ENCODE measurements at regions not wholly inside any gene's neighbourhood (a gene's known extent, or its start where the extent isn't known, plus 50 kb on each side); places are given as distances from the start of the nearest gene placed in this dataset.

DNA sequence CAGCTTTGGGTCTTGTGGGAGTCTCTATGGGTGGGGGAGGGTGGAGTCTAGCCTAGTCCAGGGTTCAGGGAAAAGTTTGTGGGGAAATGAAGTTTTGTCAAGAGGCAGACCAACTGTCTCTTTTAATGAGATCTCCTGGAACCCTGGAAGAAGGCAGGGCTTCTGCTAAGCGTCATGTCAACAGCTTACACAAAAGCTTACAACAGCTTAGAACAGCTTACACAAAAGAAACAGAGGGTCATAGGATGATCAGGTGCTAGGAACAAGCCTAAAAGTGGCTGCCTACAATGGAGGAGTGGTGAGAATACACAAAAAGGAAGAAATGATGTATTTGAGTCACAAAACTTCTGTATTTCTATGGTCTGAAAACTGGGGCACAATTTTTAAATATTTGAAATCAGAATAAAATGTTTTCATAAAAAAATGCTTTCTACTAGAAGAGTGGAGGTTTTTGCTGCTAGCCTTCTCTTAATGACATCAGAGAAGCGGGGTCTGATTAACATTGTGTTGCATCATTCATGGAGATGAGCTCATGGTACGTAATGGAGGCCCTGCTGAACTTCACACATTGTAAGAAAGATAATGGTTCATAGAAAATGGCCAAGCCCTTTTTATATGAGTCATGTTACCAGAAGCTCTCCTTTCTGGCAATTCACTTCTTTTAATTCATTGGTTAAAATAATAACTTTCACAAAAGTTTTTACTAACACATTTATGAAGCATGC, 351.0 kb downstream of the PIK3C3 start:
- Histone ChIP-seq H3K4me3 (no peak overlapping the region), H3K9me3 (no peaks in the 10 kb centered on the region), H3K27ac (no peak overlapping the region), H3K27me3 (no peaks in the 10 kb centered on the region), H3K4me1 (no peaks in the 10 kb centered on the region), H3K36me3 (no peaks in the 10 kb centered on the region)
- no peak for DNase-seq
- peak in 1 of 2 donors; percentile 14 for ATAC-seq (ENCODE audit: low FRiP score in 2 of 2)
- TF ChIP-seq, protein P1, sequence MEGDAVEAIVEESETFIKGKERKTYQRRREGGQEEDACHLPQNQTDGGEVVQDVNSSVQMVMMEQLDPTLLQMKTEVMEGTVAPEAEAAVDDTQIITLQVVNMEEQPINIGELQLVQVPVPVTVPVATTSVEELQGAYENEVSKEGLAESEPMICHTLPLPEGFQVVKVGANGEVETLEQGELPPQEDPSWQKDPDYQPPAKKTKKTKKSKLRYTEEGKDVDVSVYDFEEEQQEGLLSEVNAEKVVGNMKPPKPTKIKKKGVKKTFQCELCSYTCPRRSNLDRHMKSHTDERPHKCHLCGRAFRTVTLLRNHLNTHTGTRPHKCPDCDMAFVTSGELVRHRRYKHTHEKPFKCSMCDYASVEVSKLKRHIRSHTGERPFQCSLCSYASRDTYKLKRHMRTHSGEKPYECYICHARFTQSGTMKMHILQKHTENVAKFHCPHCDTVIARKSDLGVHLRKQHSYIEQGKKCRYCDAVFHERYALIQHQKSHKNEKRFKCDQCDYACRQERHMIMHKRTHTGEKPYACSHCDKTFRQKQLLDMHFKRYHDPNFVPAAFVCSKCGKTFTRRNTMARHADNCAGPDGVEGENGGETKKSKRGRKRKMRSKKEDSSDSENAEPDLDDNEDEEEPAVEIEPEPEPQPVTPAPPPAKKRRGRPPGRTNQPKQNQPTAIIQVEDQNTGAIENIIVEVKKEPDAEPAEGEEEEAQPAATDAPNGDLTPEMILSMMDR (IDR thresholded peaks at IDR 0.05): no peak
- no peak for TF ChIP-seq EP300 (IDR thresholded peaks at IDR 0.05)
- TF ChIP-seq POLR2AphosphoS5 (IDR thresholded peaks at IDR 0.05): no peak
- TF ChIP-seq POLR2A (IDR thresholded peaks at IDR 0.05): no peak
- 57 to 82% methylated on average over 3 of the region's 3 CpGs for WGBS, 2 donors

DNA sequence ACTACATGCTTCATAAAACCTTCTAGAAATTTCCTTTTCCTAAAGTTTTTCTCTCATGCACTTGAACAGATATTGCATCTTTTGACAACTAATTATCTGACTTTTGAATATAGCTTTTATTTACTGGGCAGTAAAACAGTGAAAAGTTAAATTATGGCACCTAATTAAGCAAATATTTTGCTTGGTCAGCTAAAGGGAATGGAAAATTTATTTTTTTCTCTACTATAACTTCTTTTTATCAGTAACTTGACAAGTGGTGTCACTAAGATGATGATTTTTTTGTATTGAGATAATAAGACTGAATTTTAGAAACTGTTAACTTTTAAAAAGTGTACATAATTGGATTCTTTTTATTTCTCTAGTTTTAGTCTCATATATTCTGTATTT, 351.6 kb downstream of the PIK3C3 start:
- ATAC-seq (ENCODE audit: low FRiP score in 2 of 2): no peak

DNA sequence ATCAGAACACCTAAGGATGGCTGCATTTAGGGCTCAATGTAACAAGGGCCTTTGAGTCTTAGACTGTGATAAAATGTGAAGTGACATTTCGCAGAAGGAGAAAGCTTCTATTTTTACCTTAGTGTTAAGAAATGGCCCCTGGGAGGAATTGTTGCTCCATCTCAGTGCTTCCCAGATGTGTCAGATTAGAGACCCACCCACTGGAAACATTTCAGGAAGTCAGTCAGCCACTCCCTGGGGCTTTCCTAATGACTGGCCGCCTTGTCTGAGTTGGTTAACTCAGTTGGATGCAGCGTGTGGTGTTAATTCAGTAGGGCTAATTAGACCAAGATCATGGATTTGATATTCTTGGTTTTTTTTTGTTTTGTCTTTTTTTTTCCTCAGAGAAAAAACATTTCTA, 355.9 kb downstream of the PIK3C3 start:
- WGBS, 2 donors: 42 to 65% methylated on average over 3 of the region's 3 CpGs
- ATAC-seq (ENCODE audit: low FRiP score in 2 of 2) (peak in 1 of 2 donors; percentile 88), DNase-seq (no peak)
- Histone ChIP-seq H3K4me3 (no peak overlapping the region), H3K36me3 (no peaks in the 10 kb centered on the region), H3K27me3 (no peaks in the 10 kb centered on the region), H3K27ac (no peak overlapping the region), H3K4me1 (no peaks in the 10 kb centered on the region), H3K9me3 (no peaks in the 10 kb centered on the region)
- no peak for TF ChIP-seq POLR2AphosphoS5 (IDR thresholded peaks at IDR 0.05)
- TF ChIP-seq EP300 (IDR thresholded peaks at IDR 0.05): no peak
- TF ChIP-seq, protein P1 (IDR thresholded peaks at IDR 0.05): no peak
- TF ChIP-seq POLR2A (IDR thresholded peaks at IDR 0.05): no peak

More for the DNA sequence above, 351.6 kb downstream of the PIK3C3 start:
- no peaks in the 10 kb centered on the region for H3K4me1 ChIP-seq
- H3K4me3 ChIP-seq: no peak overlapping the region
- H3K27ac ChIP-seq: no peak overlapping the region
- no peaks in the 10 kb centered on the region for H3K27me3 ChIP-seq
- no peaks in the 10 kb centered on the region for H3K36me3 ChIP-seq
- TF ChIP-seq, protein P1 (IDR thresholded peaks at IDR 0.05): no peak
- TF ChIP-seq EP300 (IDR thresholded peaks at IDR 0.05) (no peak), POLR2A (IDR thresholded peaks at IDR 0.05) (no peak), POLR2AphosphoS5 (IDR thresholded peaks at IDR 0.05) (no peak)
- no peaks in the 10 kb centered on the region for H3K9me3 ChIP-seq
- no peak for DNase-seq

DNA sequence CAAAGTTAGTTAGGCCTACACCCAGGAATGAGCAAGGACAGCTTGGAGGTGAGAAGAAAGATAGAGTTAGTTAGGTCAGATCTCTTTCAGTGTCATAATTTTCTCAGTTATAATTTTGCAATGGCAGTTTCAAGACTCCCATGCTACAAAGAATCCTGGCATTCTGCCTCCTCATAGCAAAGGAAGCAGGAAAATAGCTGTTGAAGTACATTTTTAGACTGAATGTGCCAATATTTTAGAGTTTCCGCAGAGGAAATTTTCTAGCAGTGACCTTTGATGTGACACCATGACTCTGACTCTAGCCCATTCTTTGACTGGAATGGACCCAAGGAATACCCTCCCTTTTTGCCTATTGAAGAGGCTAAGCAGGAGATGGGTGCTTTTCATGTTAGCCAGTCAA, 371.7 kb downstream of the PIK3C3 start:
- no peak for TF ChIP-seq POLR2A (IDR thresholded peaks at IDR 0.05)
- no peak for TF ChIP-seq EP300 (IDR thresholded peaks at IDR 0.05)
- TF ChIP-seq POLR2AphosphoS5 (IDR thresholded peaks at IDR 0.05): no peak
- TF ChIP-seq, protein P1 (IDR thresholded peaks at IDR 0.05): no peak

DNA sequence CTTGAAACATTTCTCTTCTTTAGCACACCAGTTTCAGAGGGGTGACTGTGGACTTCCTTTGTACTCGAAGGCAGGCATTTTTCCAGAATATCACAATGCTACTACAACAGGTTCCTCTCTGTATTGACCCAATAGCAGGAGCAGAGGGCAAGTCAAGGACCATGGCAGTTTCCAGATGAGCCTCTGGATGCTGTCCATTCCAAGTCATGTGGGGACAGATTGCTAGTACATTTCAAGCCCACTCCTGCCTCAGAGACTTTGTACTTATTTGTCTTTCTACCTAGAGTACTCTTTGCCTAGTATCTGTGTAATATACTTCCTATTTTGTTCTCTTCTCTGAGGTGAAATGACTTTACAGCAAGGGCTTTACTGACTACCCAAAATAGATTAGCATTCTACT, 373.9 kb downstream of the PIK3C3 start:
- H3K4me3 ChIP-seq: no peak overlapping the region
- H3K4me1 ChIP-seq: no peaks in the 10 kb centered on the region
- H3K27ac ChIP-seq: no peak overlapping the region
- DNase-seq (no peak), ATAC-seq (ENCODE audit: low FRiP score in 2 of 2) (no peak)
- no peaks in the 10 kb centered on the region for H3K27me3 ChIP-seq
- TF ChIP-seq POLR2A (IDR thresholded peaks at IDR 0.05) (no peak), POLR2AphosphoS5 (IDR thresholded peaks at IDR 0.05) (no peak), EP300 (IDR thresholded peaks at IDR 0.05) (no peak)
- TF ChIP-seq, protein P1 (IDR thresholded peaks at IDR 0.05): no peak
- WGBS, 2 donors: 48 to 62% methylated on average over 1 of the region's 1 CpG
- no peaks in the 10 kb centered on the region for H3K9me3 ChIP-seq
- H3K36me3 ChIP-seq: no peaks in the 10 kb centered on the region

More for the DNA sequence above, 371.7 kb downstream of the PIK3C3 start:
- Histone ChIP-seq H3K4me1 (no peaks in the 10 kb centered on the region), H3K27ac (no peak overlapping the region), H3K4me3 (no peak overlapping the region), H3K27me3 (no peaks in the 10 kb centered on the region), H3K9me3 (no peaks in the 10 kb centered on the region), H3K36me3 (no peaks in the 10 kb centered on the region)
- no peak for DNase-seq
- ATAC-seq (ENCODE audit: low FRiP score in 2 of 2): no peak
- 62 to 80% methylated on average over 1 of the region's 1 CpG for WGBS, 2 donors

Data from upper lobe of left lung (tissue), 6 donors.